Liver (tissue), 8 donors: ENCODE measurements at regions not wholly inside any gene's neighbourhood (a gene's known extent, or its start where the extent isn't known, plus 50 kb on each side); places are given as distances from the start of the nearest gene placed in this dataset.

Experiments
- DNase-seq: peaks from one replicate; pipeline ENCODE4 v3.0.0-alpha.2; 2017; ENCODE audit warnings: low spot score
- H3K27ac ChIP-seq, 2 donors: one replicate each; pipeline ENCODE4 v1.7.0; 2013; ENCODE audit warnings: inconsistent platforms in 2 of 2, low read length in 2 of 2, control low read depth in 1 of 2, low read depth in 1 of 2, mild to moderate bottlenecking in 1 of 2
- H3K27me3 ChIP-seq, 4 donors: one replicate each; pipeline versions ENCODE4 v1.6.1 to v1.7.0; 2013; ENCODE audit warnings: low read length in 3 of 4, inconsistent platforms in 1 of 4, mild to moderate bottlenecking in 1 of 4, moderate library complexity in 1 of 4; ENCODE audit not compliant: control insufficient read depth in 4 of 4, insufficient read depth in 4 of 4
- H3K36me3 ChIP-seq, 4 donors: one replicate each; pipeline versions ENCODE4 v1.6.1 to v1.7.0; 2013; ENCODE audit warnings: low read length in 3 of 4, mild to moderate bottlenecking in 3 of 4, low read depth in 1 of 4, moderate library complexity in 1 of 4; ENCODE audit not compliant: control insufficient read depth in 4 of 4, insufficient read depth in 3 of 4
- H3K4me1 ChIP-seq, 4 donors: one replicate each; pipeline versions ENCODE4 v1.6.1 to v1.7.0; 2013; ENCODE audit warnings: low read length in 3 of 4, mild to moderate bottlenecking in 3 of 4, moderate library complexity in 1 of 4; ENCODE audit not compliant: control insufficient read depth in 4 of 4, insufficient read depth in 4 of 4
- H3K4me3 ChIP-seq, 3 donors: one replicate each; pipeline versions ENCODE4 v1.6.1 to v1.7.0; 2013; ENCODE audit warnings: low read length in 3 of 3, control low read depth in 1 of 3, low read depth in 1 of 3, mild to moderate bottlenecking in 1 of 3
- H3K9ac ChIP-seq, 2 donors: one replicate each; pipeline ENCODE4 v1.7.0; 2013; ENCODE audit warnings: low read length in 2 of 2, mild to moderate bottlenecking in 2 of 2, moderate library complexity in 2 of 2, control low read depth in 1 of 2, low read depth in 1 of 2
- H3K9me3 ChIP-seq, 4 donors: one replicate each; pipeline versions ENCODE4 v1.6.1 to v1.7.0; 2013; ENCODE audit warnings: low read length in 3 of 4; ENCODE audit not compliant: control insufficient read depth in 4 of 4
- ATF3 ChIP-seq: IDR thresholded peaks from 2 replicates; pipeline ENCODE4 v1.6.1; 2016; ENCODE audit warnings: antibody characterized with exemption
- CTCF ChIP-seq: fragments of 150-350 bp; IDR thresholded peaks from 2 replicates; pipeline ENCODE4 v1.5.1; 2017; ENCODE audit warnings: improper control_type of control experiment, low read depth, low read length; ENCODE audit not compliant: missing input control
- EGR1 ChIP-seq, 2 donors: IDR thresholded peaks; 2 replicates each; pipeline ENCODE4 v1.6.1; 2016 to 2018; ENCODE audit warnings: antibody characterized with exemption in 2 of 2, low read depth in 2 of 2
- FOXA1 ChIP-seq: IDR thresholded peaks from 2 replicates; pipeline ENCODE4 v1.6.1; 2016; ENCODE audit warnings: antibody characterized with exemption
- FOXA2 ChIP-seq: IDR thresholded peaks from 2 replicates; pipeline ENCODE4 v1.6.1; 2016; ENCODE audit warnings: antibody characterized with exemption
- GABPA ChIP-seq, 2 donors: IDR thresholded peaks in 1 of 2; conservative IDR thresholded peaks in 1 of 2; 2 replicates each; pipeline ENCODE4 v1.6.1; 2016; ENCODE audit warnings: antibody characterized with exemption in 2 of 2, mild to moderate bottlenecking in 1 of 2, moderate library complexity in 1 of 2
- HNF4A ChIP-seq, 2 donors: conservative IDR thresholded peaks; 2 replicates each; pipeline ENCODE4 v1.6.1; 2016; ENCODE audit warnings: antibody characterized with exemption in 2 of 2, mild to moderate bottlenecking in 2 of 2
- HNF4G ChIP-seq: IDR thresholded peaks from 2 replicates; pipeline ENCODE4 v1.6.1; 2016; ENCODE audit warnings: antibody characterized with exemption
- JUND ChIP-seq, 2 donors: IDR thresholded peaks; 2 replicates each; pipeline ENCODE4 v1.6.1; 2016; ENCODE audit warnings: antibody characterized with exemption in 2 of 2
- MAX ChIP-seq: IDR thresholded peaks from 2 replicates; pipeline ENCODE4 v1.6.1; 2016; ENCODE audit warnings: antibody characterized with exemption
- NR2F2 ChIP-seq: IDR thresholded peaks from 2 replicates; pipeline ENCODE4 v1.6.1; 2016; ENCODE audit warnings: antibody characterized with exemption
- RAD21 ChIP-seq, 2 donors: IDR thresholded peaks; 2 replicates each; pipeline ENCODE4 v1.6.1; 2016; ENCODE audit warnings: antibody characterized with exemption in 2 of 2, mild to moderate bottlenecking in 2 of 2
- REST ChIP-seq: IDR thresholded peaks from 2 replicates; pipeline ENCODE4 v1.6.1; 2016; ENCODE audit warnings: antibody characterized with exemption, mild to moderate bottlenecking
- RXRA ChIP-seq, 2 donors: IDR thresholded peaks; 2 replicates each; pipeline ENCODE4 v1.6.1; 2017 to 2018; ENCODE audit warnings: antibody characterized with exemption in 2 of 2, mild to moderate bottlenecking in 1 of 2
- SP1 ChIP-seq: IDR thresholded peaks from 2 replicates; pipeline ENCODE4 v1.6.1; 2018; ENCODE audit warnings: antibody characterized with exemption, mild to moderate bottlenecking
- TAF1 ChIP-seq: conservative IDR thresholded peaks from 2 replicates; pipeline ENCODE4 v1.6.1; 2016; ENCODE audit warnings: antibody characterized with exemption, mild to moderate bottlenecking
- YY1 ChIP-seq: IDR thresholded peaks from 2 replicates; pipeline ENCODE4 v1.6.1; 2016; ENCODE audit warnings: antibody characterized with exemption, mild to moderate bottlenecking
- ZBTB33 ChIP-seq: IDR thresholded peaks from 2 replicates; pipeline ENCODE4 v1.6.1; 2016; ENCODE audit warnings: antibody characterized with exemption
- WGBS: extraction: QIAGEN DNeasy Blood & Tissue Kit; methylation state at CpG from one replicate; pipeline ENCODE4 v1.1.7; 2013; 5-methylcytosine and 5-hydroxymethylcytosine counted together
- donor health status: healthy.
- donor health status: healthy.
- donor health status: healthy.
- donor health status: healthy.
- donor health status: healthy.

- Histone ChIP-seq H3K4me1 (peaks cover 0 to 10% (median 4%) of the 10 kb centered on the region in 4 donors), H3K27me3 (no peaks in the 10 kb centered on the region), H3K4me3 (no peak overlapping the region), H3K27ac (no peak overlapping the region), H3K9ac (no peak overlapping the region), H3K9me3 (no peaks in the 10 kb centered on the region), H3K36me3 (no peaks in the 10 kb centered on the region)
- TF ChIP-seq REST = no peak
- TF ChIP-seq ZBTB33 = no peak
- no peak for TF ChIP-seq EGR1 (IDR thresholded peaks at IDR 0.05; ENCODE audit: low read depth in 2 of 2)
- TF ChIP-seq TAF1 = no peak
- no peak for TF ChIP-seq NR2F2
- no peak for TF ChIP-seq YY1
- no peak for TF ChIP-seq FOXA1
- TF ChIP-seq JUND (IDR thresholded peaks at IDR 0.05) = no peak
- no peak for TF ChIP-seq RXRA (IDR thresholded peaks at IDR 0.05)
- TF ChIP-seq HNF4A (conservative IDR thresholded peaks at IDR 0.05) = no peak
- no peak for TF ChIP-seq SP1
- TF ChIP-seq CTCF = no peak
- TF ChIP-seq ATF3 = no peak
- TF ChIP-seq RAD21 (IDR thresholded peaks at IDR 0.05) = no peak
- 83% methylated on average over 2 of the region's 2 CpGs for WGBS
- DNase-seq = no peak
Observed at GRCh38 chr3:76969471-76969870, 70.4 kb upstream of the ROBO2 start.

GRCh38 chr3:76969996-76970615 is 69.8 kb upstream of the ROBO2 start:
- Histone ChIP-seq H3K9me3 (no peaks in the 10 kb centered on the region), H3K4me3 (no peak overlapping the region), H3K9ac (no peak overlapping the region), H3K27ac (no peak overlapping the region), H3K4me1 (peaks cover 0 to 3% (median 1%) of the 10 kb centered on the region in 4 donors), H3K36me3 (no peaks in the 10 kb centered on the region), H3K27me3 (no peaks in the 10 kb centered on the region)
- 81% methylated on average over 4 of the region's 4 CpGs for WGBS
- TF ChIP-seq MAX (no peak), TAF1 (no peak), HNF4G (no peak), GABPA (IDR thresholded peaks at IDR 0.05 in 1 of 2, conservative IDR thresholded peaks at IDR 0.05 in 1 of 2) (no peak), JUND (IDR thresholded peaks at IDR 0.05) (no peak), REST (no peak), SP1 (no peak), HNF4A (conservative IDR thresholded peaks at IDR 0.05) (no peak), FOXA2 (no peak), ZBTB33 (no peak), ATF3 (no peak)
- DNase-seq = no peak
